Chondrocyte (in vitro differentiated cells): ENCODE measurements at regions not wholly inside any gene's neighbourhood (a gene's known extent, or its start where the extent isn't known, plus 50 kb on each side); places are given as distances from the start of the nearest gene placed in this dataset.

Experiments
- DNase-seq: peaks from one replicate; pipeline ENCODE4 v3.0.0; 2021; ENCODE audit warnings: mixed read lengths, low spot score
- H3K27ac Mint-ChIP-seq: one replicate; pipeline ENCODE4 v1.8.0; 2021; ENCODE audit warnings: mild to moderate bottlenecking, moderate library complexity, mixed read lengths; ENCODE audit not compliant: unreplicated experiment
- H3K27me3 Mint-ChIP-seq: 2 replicates; pipeline ENCODE4 v1.8.0; 2021; ENCODE audit warnings: low read depth, mixed read lengths
- H3K36me3 Mint-ChIP-seq: 2 replicates; pipeline ENCODE4 v1.8.0; 2021; ENCODE audit warnings: low read depth, mixed read lengths
- H3K4me1 Mint-ChIP-seq: 2 replicates; pipeline ENCODE4 v1.8.0; 2021; ENCODE audit warnings: low read depth, mild to moderate bottlenecking, mixed read lengths
- H3K4me3 Mint-ChIP-seq: one replicate; pipeline ENCODE4 v1.8.0; 2021; ENCODE audit warnings: mild to moderate bottlenecking, moderate library complexity, mixed read lengths; ENCODE audit not compliant: unreplicated experiment
- H3K9me3 Mint-ChIP-seq: 2 replicates; pipeline ENCODE4 v1.8.0; 2021; ENCODE audit warnings: low read depth, mixed read lengths
- TF ChIP-seq, protein P1 (sequence below): fragments of 200-600 bp; sonication (generic); IDR thresholded peaks from 2 replicates; pipeline ENCODE4 v1.5.0; 2021; ENCODE audit warnings: antibody characterized with exemption, mild to moderate bottlenecking, moderate library complexity

DNA sequence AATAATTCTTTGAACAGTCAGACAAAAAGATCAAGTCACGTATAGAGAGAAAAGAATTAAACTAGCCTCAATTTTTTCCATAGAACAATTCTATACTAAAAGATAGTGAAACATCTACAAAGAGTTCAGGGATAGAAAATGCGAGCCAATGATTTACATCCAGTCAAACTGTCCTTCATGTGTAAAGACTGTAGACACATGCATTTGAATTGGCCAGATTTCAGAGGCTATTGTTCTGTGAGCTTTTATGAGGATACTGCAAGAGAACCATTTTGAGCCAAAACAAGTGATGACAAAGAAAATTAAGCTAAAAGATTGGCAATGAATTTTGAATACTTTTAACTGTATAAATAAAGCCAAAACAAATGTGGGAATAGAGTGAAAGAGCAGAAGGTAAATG lies 1230.3 kb downstream of the RPA4 start:
- Mint-ChIP-seq H3K36me3 (no peaks in the 10 kb centered on the region), H3K27ac (no peak overlapping the region)

DNA sequence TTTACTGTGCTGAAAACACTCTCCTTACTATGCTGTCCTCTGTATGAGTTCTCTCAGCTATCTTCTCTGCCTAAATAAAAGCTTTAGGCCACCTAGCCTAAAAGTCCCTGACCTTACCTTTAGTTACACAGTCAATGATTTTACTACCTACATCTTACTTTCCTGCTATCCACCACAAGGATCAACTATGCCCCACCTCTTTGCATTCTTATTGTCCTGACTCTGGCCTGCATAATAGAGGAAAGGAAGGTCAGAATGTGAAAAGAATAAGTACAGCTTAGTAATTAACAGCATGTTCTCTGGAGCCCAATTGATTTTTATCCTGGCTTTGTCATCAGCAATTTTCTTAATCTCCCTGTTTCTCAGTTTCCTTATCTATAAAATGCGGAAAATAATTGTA lies 1257.8 kb downstream of the RPA4 start:
- no peaks in the 10 kb centered on the region for H3K27me3 Mint-ChIP-seq
- no peaks in the 10 kb centered on the region for H3K36me3 Mint-ChIP-seq
- H3K4me3 Mint-ChIP-seq, result no peak overlapping the region
- DNase-seq, result no peak
- no peak overlapping the region for H3K27ac Mint-ChIP-seq
- H3K9me3 Mint-ChIP-seq, result peaks cover 20% of the 10 kb centered on the region
- TF ChIP-seq, protein P1, sequence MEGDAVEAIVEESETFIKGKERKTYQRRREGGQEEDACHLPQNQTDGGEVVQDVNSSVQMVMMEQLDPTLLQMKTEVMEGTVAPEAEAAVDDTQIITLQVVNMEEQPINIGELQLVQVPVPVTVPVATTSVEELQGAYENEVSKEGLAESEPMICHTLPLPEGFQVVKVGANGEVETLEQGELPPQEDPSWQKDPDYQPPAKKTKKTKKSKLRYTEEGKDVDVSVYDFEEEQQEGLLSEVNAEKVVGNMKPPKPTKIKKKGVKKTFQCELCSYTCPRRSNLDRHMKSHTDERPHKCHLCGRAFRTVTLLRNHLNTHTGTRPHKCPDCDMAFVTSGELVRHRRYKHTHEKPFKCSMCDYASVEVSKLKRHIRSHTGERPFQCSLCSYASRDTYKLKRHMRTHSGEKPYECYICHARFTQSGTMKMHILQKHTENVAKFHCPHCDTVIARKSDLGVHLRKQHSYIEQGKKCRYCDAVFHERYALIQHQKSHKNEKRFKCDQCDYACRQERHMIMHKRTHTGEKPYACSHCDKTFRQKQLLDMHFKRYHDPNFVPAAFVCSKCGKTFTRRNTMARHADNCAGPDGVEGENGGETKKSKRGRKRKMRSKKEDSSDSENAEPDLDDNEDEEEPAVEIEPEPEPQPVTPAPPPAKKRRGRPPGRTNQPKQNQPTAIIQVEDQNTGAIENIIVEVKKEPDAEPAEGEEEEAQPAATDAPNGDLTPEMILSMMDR, result no peak
- H3K4me1 Mint-ChIP-seq, result no peaks in the 10 kb centered on the region

More for the DNA sequence above, 1230.3 kb downstream of the RPA4 start:
- H3K27me3 Mint-ChIP-seq, result peaks cover 6% of the 10 kb centered on the region
- TF ChIP-seq, protein P1, result no peak
- no peak for DNase-seq
- H3K9me3 Mint-ChIP-seq, result peaks cover 11% of the 10 kb centered on the region
- H3K4me3 Mint-ChIP-seq, result no peak overlapping the region
- H3K4me1 Mint-ChIP-seq, result no peaks in the 10 kb centered on the region

DNA sequence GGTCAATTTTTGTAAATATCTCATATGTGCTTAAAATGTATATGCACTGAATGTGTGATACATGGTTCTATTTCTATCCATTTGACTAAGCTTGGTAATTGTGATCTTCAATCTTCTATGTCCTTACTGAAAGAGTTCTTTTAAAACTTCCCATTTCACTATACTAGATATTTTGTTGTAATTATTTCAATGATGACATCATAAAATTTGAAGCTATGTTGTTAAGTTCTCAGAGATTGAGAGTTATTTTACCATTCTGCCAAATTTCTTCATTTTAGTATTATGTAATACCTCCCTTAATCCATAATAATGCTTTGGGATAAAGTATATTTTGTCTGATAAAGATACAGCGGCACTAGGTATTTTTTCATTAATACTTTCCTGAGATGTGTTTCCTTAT lies 1307.3 kb downstream of the RPA4 start:
- peaks cover 5% of the 10 kb centered on the region for H3K9me3 Mint-ChIP-seq

DNA sequence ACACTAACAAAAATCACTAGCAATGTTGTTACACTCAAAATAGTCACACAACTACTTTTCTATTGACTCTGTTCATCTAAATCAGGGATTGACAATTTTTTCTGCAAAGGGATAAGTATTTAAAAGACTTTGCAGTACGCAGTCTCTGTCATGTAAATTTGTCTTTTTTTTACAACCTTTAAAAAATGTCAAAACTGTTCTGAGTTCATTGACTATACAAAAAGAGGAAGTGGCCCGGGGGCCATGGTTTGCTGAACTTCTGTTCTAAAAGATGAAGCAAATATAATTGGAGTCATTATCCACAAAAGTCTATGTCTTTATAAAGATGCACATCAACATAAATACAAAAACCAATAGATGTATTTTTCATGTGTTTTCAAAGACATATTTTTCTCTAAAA lies 1310.3 kb downstream of the RPA4 start:
- no peak overlapping the region for H3K27ac Mint-ChIP-seq
- TF ChIP-seq, protein P1, result no peak
- no peak overlapping the region for H3K4me3 Mint-ChIP-seq
- DNase-seq, result no peak
- peaks cover 10% of the 10 kb centered on the region for H3K9me3 Mint-ChIP-seq
- H3K27me3 Mint-ChIP-seq, result no peaks in the 10 kb centered on the region
- H3K36me3 Mint-ChIP-seq, result no peaks in the 10 kb centered on the region
- H3K4me1 Mint-ChIP-seq, result no peaks in the 10 kb centered on the region

More for the DNA sequence above, 1307.3 kb downstream of the RPA4 start:
- DNase-seq, result no peak
- Mint-ChIP-seq H3K27me3 (no peaks in the 10 kb centered on the region), H3K4me3 (no peak overlapping the region), H3K27ac (no peak overlapping the region), H3K4me1 (no peaks in the 10 kb centered on the region), H3K36me3 (no peaks in the 10 kb centered on the region)
- TF ChIP-seq, protein P1, result no peak

- Mint-ChIP-seq H3K27ac (no peak overlapping the region), H3K36me3 (no peaks in the 10 kb centered on the region), H3K4me3 (no peak overlapping the region), H3K27me3 (no peaks in the 10 kb centered on the region), H3K4me1 (peaks cover 16% of the 10 kb centered on the region), H3K9me3 (no peaks in the 10 kb centered on the region)
- TF ChIP-seq, protein P1, result no peak
- DNase-seq, result no peak
These were observed 1320.1 kb downstream of the RPA4 start for GRCh38 chrX:98203800-98204199.
